GM12878 (cell line): ENCODE measurements at regions not wholly inside any gene's neighbourhood (a gene's known extent, or its start where the extent isn't known, plus 50 kb on each side); places are given as distances from the start of the nearest gene placed in this dataset.

Source experiments
- ATAC-seq: fragments of 200-7000 bp; cut with Tn5 transposase; 3 replicates; pipeline ENCODE4 v1.9.1; 2020; ENCODE audit warnings: mild to moderate bottlenecking, moderate library complexity
- BruUV-seq: library from RNA; stranded (reverse); fragments of 400-500 nt; replicated peaks from 2 replicates; lab custom pipeline; 2021; lab: Mats Ljungman, UMichigan
- CTCF ChIA-PET: fragments of 300-600 bp; sonication (Branson Sonifier 250); formaldehyde crosslinking; extraction: SDS; loops from one replicate; lab custom pipeline; 2021; ENCODE audit warnings: inconsistent platforms; lab: Yijun Ruan, JAX
- POLR2A ChIA-PET: fragments of 350-600 bp; formaldehyde crosslinking; extraction: SDS; loops from one replicate; lab custom pipeline; 2021; ENCODE audit warnings: inconsistent platforms; lab: Charles Lee
- RAD21 ChIA-PET: fragments of 300-600 bp; sonication (Branson Sonifier 250); formaldehyde crosslinking; loops from one replicate; lab custom pipeline; 2023; ENCODE audit warnings: antibody characterized with exemption; ENCODE audit not compliant: unreplicated experiment; lab: Charles Lee
- SMC1A ChIA-PET: fragments of 300-600 bp; sonication (Branson Sonifier 250); formaldehyde crosslinking; loops from one replicate; lab custom pipeline; 2023; ENCODE audit not compliant: unreplicated experiment, uncharacterized antibody; lab: Charles Lee
- DNase-seq: peaks from one replicate; pipeline ENCODE4 v3.0.0-alpha.2; 2011; ENCODE audit warnings: low read depth, low spot score
- FAIRE-seq: peaks from 3 replicates; lab custom pipeline; 2011; peaks lifted over from hg19 to GRCh38; lab: Jason Lieb, UNC
- H2AFZ ChIP-seq: 2 replicates; pipeline ENCODE4 v1.6.0; 2011; ENCODE audit warnings: low read depth, low read length, control low read depth; ENCODE audit not compliant: control insufficient read depth
- H3K27ac ChIP-seq: 2 replicates; pipeline ENCODE4 v1.5.1; 2011; ENCODE audit warnings: control low read depth; ENCODE audit not compliant: control insufficient read depth, insufficient read depth
- H3K27me3 ChIP-seq, 2 experiments: replicated peaks in 1 of 2; 2 replicates each; pipeline versions ENCODE4 v1.6.0 to v1.6.1; 2011; ENCODE audit warnings: low read length in 1 of 2; ENCODE audit not compliant: control insufficient read depth in 2 of 2, insufficient read depth in 2 of 2
- H3K36me3 ChIP-seq, 2 experiments: 2 replicates each; pipeline ENCODE4 v1.5.1; 2011; ENCODE audit warnings: low read length in 1 of 2; ENCODE audit not compliant: control insufficient read depth in 2 of 2, insufficient read depth in 2 of 2
- H3K4me1 ChIP-seq: 2 replicates; pipeline ENCODE4 v1.6.1; 2011; ENCODE audit warnings: mild to moderate bottlenecking, low read length, moderate library complexity, mixed read lengths; ENCODE audit not compliant: control insufficient read depth, insufficient read depth
- H3K4me2 ChIP-seq: 2 replicates; pipeline ENCODE4 v1.6.0; 2011; ENCODE audit warnings: control low read depth; ENCODE audit not compliant: control insufficient read depth, insufficient read depth
- H3K4me3 ChIP-seq: fragments of 200-600 bp; sonication (generic); 2 replicates; pipeline ENCODE4 v1.5.1; 2016
- H3K79me2 ChIP-seq: 2 replicates; pipeline ENCODE4 v1.6.0; 2011; ENCODE audit warnings: low read length; ENCODE audit not compliant: control insufficient read depth, insufficient read depth
- H3K9ac ChIP-seq: 2 replicates; pipeline ENCODE4 v1.8.0; 2011; ENCODE audit warnings: low read length, control low read depth, mixed read lengths; ENCODE audit not compliant: control insufficient read depth, insufficient read depth
- H3K9me3 ChIP-seq: replicated peaks from 3 replicates; pipeline ENCODE4 v1.5.1; 2011; ENCODE audit warnings: mild to moderate bottlenecking, low read length; ENCODE audit not compliant: control insufficient read depth, insufficient read depth
- H4K20me1 ChIP-seq: 2 replicates; pipeline ENCODE4 v1.6.0; 2011; ENCODE audit not compliant: control insufficient read depth, insufficient read depth
- E2F4 ChIP-seq: IDR thresholded peaks from 2 replicates; pipeline ENCODE4 v1.6.1; 2012; ENCODE audit warnings: low read depth, low read length, improper control_type of control experiment
- ESRRA ChIP-seq: IDR thresholded peaks from 2 replicates; pipeline ENCODE4 v1.6.1; 2012; ENCODE audit warnings: mild to moderate bottlenecking, low read length, improper control_type of control experiment
- FOXK2 ChIP-seq: fragments of 450-650 bp; IDR thresholded peaks from 2 replicates; pipeline ENCODE4 v1.6.1; 2017; ENCODE audit warnings: mild to moderate bottlenecking, moderate library complexity
- HSF1 ChIP-seq: fragments of 150-350 bp; IDR thresholded peaks from 2 replicates; pipeline ENCODE4 v1.6.1; 2014; ENCODE audit warnings: mild to moderate bottlenecking, low read depth, low read length
- KDM1A ChIP-seq: fragments of 200-600 bp; sonication (generic); IDR thresholded peaks from 2 replicates; pipeline ENCODE4 v1.6.1; 2016; ENCODE audit warnings: borderline replicate concordance
- KLF5 ChIP-seq: fragments of 450-650 bp; IDR thresholded peaks from 2 replicates; pipeline ENCODE4 v1.6.1; 2014; ENCODE audit warnings: mild to moderate bottlenecking; ENCODE audit not compliant: partially characterized antibody
- REST ChIP-seq: IDR thresholded peaks from 2 replicates; pipeline ENCODE4 v1.6.1; 2012; ENCODE audit warnings: mild to moderate bottlenecking, low read depth, low read length
- SIX5 ChIP-seq: IDR thresholded peaks from 2 replicates; pipeline ENCODE4 v1.6.1; 2011; ENCODE audit warnings: mild to moderate bottlenecking, low read depth, low read length, moderate library complexity; ENCODE audit not compliant: severe bottlenecking
- SUZ12 ChIP-seq: fragments of 200-600 bp; sonication (generic); IDR thresholded peaks from one replicate; pipeline ENCODE4 v1.6.1; 2018; ENCODE audit warnings: antibody characterized with exemption, mild to moderate bottlenecking; ENCODE audit not compliant: unreplicated experiment
- TCF12 ChIP-seq: IDR thresholded peaks from 2 replicates; pipeline ENCODE4 v1.6.1; 2011; ENCODE audit warnings: low read depth, mild to moderate bottlenecking, low read length
- ZNF687 ChIP-seq: fragments of 450-650 bp; IDR thresholded peaks from 2 replicates; pipeline ENCODE4 v1.6.1; 2017; ENCODE audit warnings: mild to moderate bottlenecking, moderate library complexity
- WGBS: methylation state at CpG from one replicate; pipeline ENCODE4 v1.1.6; 2016; ENCODE audit warnings: low lambda C conversion rate; ENCODE audit not compliant: insufficient replicate concordance, insufficient coverage; ENCODE audit errors: missing lambda C conversion rate; 5-methylcytosine and 5-hydroxymethylcytosine counted together
- in situ Hi-C: fragments of 300-500 bp; cut with MboI; formaldehyde crosslinking; loops from 9 replicates; pipeline ENCODE4 v1.14.3; 2018; ENCODE audit warnings: mixed read lengths
- intact Hi-C: fragments of 100-400 bp; cut with micrococcal nuclease; formaldehyde crosslinking; loops from one replicate; pipeline ENCODE4 v1.14.2; 2022; ENCODE audit not compliant: unreplicated experiment

GRCh38 chr13:30030141-30030750, 179.8 kb upstream of the UBL3 start:
- DNase-seq (no peak), ATAC-seq (no peak), FAIRE-seq (no peak)
- Histone ChIP-seq H3K36me3 (no peaks in the 10 kb centered on the region), H3K9me3 (no peaks in the 10 kb centered on the region), H3K4me3 (no peak overlapping the region), H3K9ac (no peak overlapping the region), H3K27me3 (no peaks in the 10 kb centered on the region), H2AFZ (no peak overlapping the region), H3K4me1 (no peaks in the 10 kb centered on the region), H3K4me2 (no peak overlapping the region), H3K79me2 (no peaks in the 10 kb centered on the region), H4K20me1 (no peaks in the 10 kb centered on the region), H3K27ac (no peak overlapping the region)
- CTCF ChIA-PET, result no interaction called here
- in situ Hi-C loops, result no loop called here
- WGBS, result 7% methylated on average over 4 of the region's 4 CpGs
- BruUV-seq, result no TSS peak
- RAD21 ChIA-PET, result no interaction called here
- SMC1A ChIA-PET, result interaction anchor here (1.1 kb wide), 1 partner anchor 13 kb away, joined by 3 read pairs; no protein-coding TSS in a partner anchor
- POLR2A ChIA-PET, result no interaction called here
- intact Hi-C loops, result no loop called here
- TF ChIP-seq TCF12, result no peak
- no peak for TF ChIP-seq FOXK2
- no peak for TF ChIP-seq E2F4
- no peak for TF ChIP-seq KLF5
- TF ChIP-seq KDM1A, result no peak
- TF ChIP-seq SIX5, result no peak
- TF ChIP-seq ESRRA, result no peak
- TF ChIP-seq SUZ12, result no peak
- no peak for TF ChIP-seq ZNF687
- no peak for TF ChIP-seq HSF1
- TF ChIP-seq REST, result no peak
